ENCODE measurements at regions not wholly inside any gene's neighbourhood (a gene's known extent, or its start where the extent isn't known, plus 50 kb on each side); places are given as distances from the start of the nearest gene placed in this dataset.

DNA sequence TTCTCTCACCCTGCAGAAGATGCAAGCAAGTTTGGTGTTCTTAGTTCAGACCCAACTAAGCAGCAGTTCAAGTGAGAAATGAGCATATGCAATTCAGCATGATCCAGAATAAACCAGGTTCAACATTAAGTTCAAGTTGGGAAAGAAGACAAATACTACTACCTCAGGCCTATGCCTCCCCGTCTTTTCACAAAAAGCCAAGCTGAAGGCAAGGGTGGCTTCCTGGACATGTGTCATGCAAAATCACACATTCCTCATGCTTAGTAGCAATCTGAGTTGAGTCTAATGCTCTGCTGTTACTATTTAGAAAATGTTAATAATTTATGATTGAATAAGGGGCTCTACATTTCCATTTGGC lies 453.4 kb upstream of the GRAMD2B start:
- 91% methylated on average over 1 of the region's 1 CpG for WGBS
- intact Hi-C loops (cut with DNase I), result no loop called here
- Histone ChIP-seq H3K27ac (replicated peaks in 1 of 4) (no peak overlapping the region), H3K36me3 (no peaks in the 10 kb centered on the region), H3K27me3 (no peaks in the 10 kb centered on the region), H3K4me3 (no peak overlapping the region), H3K9me3 (no peaks in the 10 kb centered on the region), H3K4me1 (no peaks in the 10 kb centered on the region)
- no peak for DNase-seq (ENCODE audit: extremely low spot score)
- TF ChIP-seq POLR2A (IDR thresholded peaks at IDR 0.05; ENCODE audit: low read depth), result no peak
- TF ChIP-seq, protein P1, sequence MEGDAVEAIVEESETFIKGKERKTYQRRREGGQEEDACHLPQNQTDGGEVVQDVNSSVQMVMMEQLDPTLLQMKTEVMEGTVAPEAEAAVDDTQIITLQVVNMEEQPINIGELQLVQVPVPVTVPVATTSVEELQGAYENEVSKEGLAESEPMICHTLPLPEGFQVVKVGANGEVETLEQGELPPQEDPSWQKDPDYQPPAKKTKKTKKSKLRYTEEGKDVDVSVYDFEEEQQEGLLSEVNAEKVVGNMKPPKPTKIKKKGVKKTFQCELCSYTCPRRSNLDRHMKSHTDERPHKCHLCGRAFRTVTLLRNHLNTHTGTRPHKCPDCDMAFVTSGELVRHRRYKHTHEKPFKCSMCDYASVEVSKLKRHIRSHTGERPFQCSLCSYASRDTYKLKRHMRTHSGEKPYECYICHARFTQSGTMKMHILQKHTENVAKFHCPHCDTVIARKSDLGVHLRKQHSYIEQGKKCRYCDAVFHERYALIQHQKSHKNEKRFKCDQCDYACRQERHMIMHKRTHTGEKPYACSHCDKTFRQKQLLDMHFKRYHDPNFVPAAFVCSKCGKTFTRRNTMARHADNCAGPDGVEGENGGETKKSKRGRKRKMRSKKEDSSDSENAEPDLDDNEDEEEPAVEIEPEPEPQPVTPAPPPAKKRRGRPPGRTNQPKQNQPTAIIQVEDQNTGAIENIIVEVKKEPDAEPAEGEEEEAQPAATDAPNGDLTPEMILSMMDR (IDR thresholded peaks at IDR 0.05), result no peak
- TF ChIP-seq POLR2AphosphoS5 (IDR thresholded peaks at IDR 0.05), result no peak
- TF ChIP-seq EP300 (IDR thresholded peaks at IDR 0.05), result no peak

DNA sequence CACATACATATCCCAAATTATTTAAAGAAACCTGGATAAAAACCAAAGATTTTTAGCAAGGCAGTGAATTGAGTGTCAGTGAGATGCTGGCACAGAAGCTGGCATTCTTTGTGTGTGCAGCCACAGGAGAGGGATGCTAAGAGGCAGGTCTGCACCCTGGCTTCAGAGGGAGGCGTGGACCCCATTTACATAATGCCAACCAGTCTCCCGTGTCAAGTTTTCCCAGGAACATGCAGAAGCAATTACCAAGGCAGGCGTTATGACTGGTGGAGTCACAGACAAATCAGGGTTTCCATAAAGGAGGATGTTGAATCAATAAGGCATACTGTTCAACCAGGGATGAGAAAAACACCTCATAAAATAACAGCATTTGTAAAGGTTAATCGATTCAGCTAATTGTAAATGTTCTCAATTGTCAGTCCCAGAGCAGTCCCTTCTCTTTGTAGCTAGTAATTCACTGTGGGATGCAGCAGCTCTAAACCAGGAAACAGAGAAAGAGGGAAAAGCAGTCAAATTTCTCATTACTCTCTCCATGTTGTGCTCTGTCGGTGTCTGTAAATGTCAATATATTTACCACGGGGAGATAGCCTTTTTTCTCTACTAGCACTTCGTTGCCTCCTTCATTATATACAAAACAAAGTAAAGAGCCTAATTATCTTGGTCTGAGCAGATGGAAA lies 452.4 kb upstream of the GRAMD2B start:
- Histone ChIP-seq H3K4me1 (no peaks in the 10 kb centered on the region), H3K27ac (replicated peaks in 1 of 4) (no peak overlapping the region), H3K4me3 (no peak overlapping the region), H3K9me3 (no peaks in the 10 kb centered on the region), H3K36me3 (no peaks in the 10 kb centered on the region), H3K27me3 (no peaks in the 10 kb centered on the region)
- TF ChIP-seq, protein P1 (IDR thresholded peaks at IDR 0.05), result no peak
- TF ChIP-seq EP300 (IDR thresholded peaks at IDR 0.05) (no peak), POLR2A (IDR thresholded peaks at IDR 0.05; ENCODE audit: low read depth) (no peak), POLR2AphosphoS5 (IDR thresholded peaks at IDR 0.05) (no peak)
- intact Hi-C loops (cut with DNase I), result no loop called here
- no peak for DNase-seq (ENCODE audit: extremely low spot score)
- WGBS, result 89% methylated on average over 7 of the region's 7 CpGs

DNA sequence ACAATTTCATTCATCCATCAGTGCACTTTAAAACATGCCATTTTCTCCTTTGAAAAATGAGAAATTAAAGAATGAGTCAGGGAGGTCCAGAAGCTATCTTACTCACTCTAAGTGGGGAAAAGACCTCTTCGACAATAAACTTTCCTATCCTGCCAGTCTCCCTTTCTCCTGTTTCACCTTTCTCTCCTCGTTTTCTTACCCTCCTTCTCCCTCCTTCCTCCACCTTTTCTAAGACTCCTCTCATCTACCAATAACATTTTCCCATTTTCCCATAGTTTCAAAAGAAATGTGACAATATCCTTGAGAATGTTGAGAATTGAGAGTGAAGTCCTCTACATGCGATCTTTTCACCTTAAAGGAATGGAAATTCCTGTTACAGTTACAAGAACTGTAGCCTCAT lies 450.5 kb upstream of the GRAMD2B start:
- H3K36me3 ChIP-seq, result no peaks in the 10 kb centered on the region
- intact Hi-C loops (cut with DNase I), result no loop called here
- H3K4me3 ChIP-seq, result no peak overlapping the region
- DNase-seq (ENCODE audit: extremely low spot score), result no peak
- TF ChIP-seq, protein P1 (IDR thresholded peaks at IDR 0.05), result no peak
- no peak for TF ChIP-seq EP300 (IDR thresholded peaks at IDR 0.05)
- no peak for TF ChIP-seq POLR2A (IDR thresholded peaks at IDR 0.05; ENCODE audit: low read depth)
- TF ChIP-seq POLR2AphosphoS5 (IDR thresholded peaks at IDR 0.05), result no peak
- H3K27ac ChIP-seq (replicated peaks in 1 of 4), result no peak overlapping the region
- H3K4me1 ChIP-seq, result no peaks in the 10 kb centered on the region
- H3K27me3 ChIP-seq, result no peaks in the 10 kb centered on the region
- no peaks in the 10 kb centered on the region for H3K9me3 ChIP-seq
- WGBS, result 79% methylated on average over 3 of the region's 3 CpGs

DNA sequence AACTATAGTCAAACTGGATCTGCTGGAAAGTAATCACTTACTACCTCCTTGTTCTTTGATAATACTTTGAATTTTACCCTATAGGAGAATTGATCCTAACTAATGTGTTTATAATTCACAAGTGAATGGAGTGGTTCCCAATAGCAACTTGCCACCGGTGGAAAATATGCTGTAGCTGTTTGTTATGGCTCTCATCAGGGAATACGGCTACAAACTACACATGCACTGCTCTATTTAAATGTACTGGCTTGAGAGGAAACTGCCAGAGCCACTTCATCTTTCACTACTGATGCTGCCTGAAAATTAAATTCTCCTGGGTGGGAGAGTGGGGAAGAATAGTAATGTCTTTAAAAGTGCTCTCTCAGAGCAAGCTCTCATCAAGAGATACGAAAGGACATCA lies 448.5 kb upstream of the GRAMD2B start:
- Histone ChIP-seq H3K4me3 (no peak overlapping the region), H3K9me3 (no peaks in the 10 kb centered on the region), H3K27me3 (no peaks in the 10 kb centered on the region), H3K27ac (replicated peaks in 1 of 4) (no peak overlapping the region), H3K4me1 (no peaks in the 10 kb centered on the region), H3K36me3 (no peaks in the 10 kb centered on the region)
- intact Hi-C loops (cut with DNase I), result no loop called here
- 81% methylated on average over 3 of the region's 3 CpGs for WGBS
- DNase-seq (ENCODE audit: extremely low spot score), result no peak
- TF ChIP-seq, protein P1 (IDR thresholded peaks at IDR 0.05), result no peak
- TF ChIP-seq POLR2AphosphoS5 (IDR thresholded peaks at IDR 0.05) (no peak), EP300 (IDR thresholded peaks at IDR 0.05) (no peak), POLR2A (IDR thresholded peaks at IDR 0.05; ENCODE audit: low read depth) (no peak)

DNA sequence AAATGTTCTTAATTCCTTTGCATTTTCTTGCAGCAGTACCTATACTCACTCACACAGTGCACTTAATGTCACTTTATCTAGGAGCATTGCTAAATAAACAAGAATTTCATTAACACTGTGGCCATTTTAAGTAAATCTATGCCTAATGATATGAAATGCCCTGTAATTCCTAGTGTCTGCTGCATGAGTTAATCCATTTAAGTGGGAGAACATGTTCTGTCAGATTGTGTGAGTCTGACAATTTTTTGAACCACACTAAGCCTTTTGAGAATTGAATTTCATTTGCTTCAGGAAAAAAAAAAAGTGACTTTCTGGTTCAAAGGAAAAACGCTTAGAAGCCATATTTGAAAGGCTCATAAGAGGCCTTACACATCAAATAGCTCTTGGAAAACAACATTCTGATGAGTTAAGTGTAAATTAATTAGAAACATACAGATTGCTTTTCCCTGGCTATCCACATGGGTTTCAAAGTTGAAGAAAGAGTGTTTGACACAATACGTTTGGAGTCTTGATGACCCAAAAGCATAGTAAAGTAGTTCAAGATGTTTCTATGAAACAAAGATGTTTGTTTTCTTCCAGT lies 446.7 kb upstream of the GRAMD2B start:
- no peaks in the 10 kb centered on the region for H3K27me3 ChIP-seq
- no peak overlapping the region for H3K4me3 ChIP-seq
- no peaks in the 10 kb centered on the region for H3K4me1 ChIP-seq
- intact Hi-C loops (cut with DNase I), result no loop called here
- TF ChIP-seq, protein P1 (IDR thresholded peaks at IDR 0.05), result no peak
- no peak overlapping the region for H3K27ac ChIP-seq (replicated peaks in 1 of 4)
- DNase-seq (ENCODE audit: extremely low spot score), result no peak
- H3K36me3 ChIP-seq, result no peaks in the 10 kb centered on the region
- no peaks in the 10 kb centered on the region for H3K9me3 ChIP-seq
- WGBS, result 67% methylated on average over 2 of the region's 2 CpGs

All from esophagus muscularis mucosa (tissue), 4 donors.